ENCODE measurements at regions not wholly inside any gene's neighbourhood (a gene's known extent, or its start where the extent isn't known, plus 50 kb on each side); places are given as distances from the start of the nearest gene placed in this dataset.

DNA sequence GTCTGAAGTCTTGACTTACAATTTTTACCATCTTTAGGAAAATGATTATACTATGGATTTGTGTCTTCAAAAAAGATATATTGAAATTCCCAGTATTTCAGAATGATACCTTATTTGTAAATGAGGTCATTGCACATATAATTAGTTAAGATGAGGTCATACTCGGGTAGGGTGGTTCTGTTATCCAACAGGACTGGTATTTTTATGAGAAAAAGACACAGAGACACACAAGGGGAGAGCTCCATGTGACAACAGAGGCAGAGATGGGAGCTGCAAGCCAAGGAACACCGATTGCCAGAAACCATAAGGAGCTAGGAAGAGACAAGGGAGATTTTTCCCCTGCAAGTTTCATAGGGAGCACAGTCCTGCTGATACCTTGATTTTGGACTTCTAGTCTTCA lies 356.9 kb downstream of the ARL4A start:
- no peak for FAIRE-seq

- no peak for FAIRE-seq
These were observed 359.6 kb downstream of the ARL4A start for GRCh38 chr7:13047061-13047460.

GRCh38 chr7:13049946-13050345 lies 362.5 kb downstream of the ARL4A start:
- FAIRE-seq, result no peak

DNA sequence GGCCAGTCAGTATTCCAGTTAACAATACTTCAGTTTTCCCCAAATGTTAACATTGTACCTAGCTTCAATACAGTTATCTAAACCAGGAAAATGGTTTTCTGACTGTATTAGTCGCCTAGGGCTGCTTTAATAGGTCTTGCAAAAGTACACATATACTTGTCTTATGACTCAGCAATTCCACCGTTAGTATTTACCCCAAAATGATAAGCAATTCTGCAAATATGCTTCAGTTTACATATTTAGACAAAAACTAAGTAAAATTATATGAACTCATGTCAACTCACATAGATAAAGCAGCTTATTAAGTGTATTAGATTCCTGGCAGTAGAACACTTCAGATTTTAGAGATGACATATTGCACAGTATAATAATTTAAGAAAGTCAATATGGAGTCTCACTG lies 363.3 kb downstream of the ARL4A start:
- FAIRE-seq, result no peak

- FAIRE-seq, result no peak
These were observed 368.4 kb downstream of the ARL4A start for GRCh38 chr7:13055732-13056368.

GRCh38 chr7:13057462-13058200 lies 370.2 kb downstream of the ARL4A start:
- no peak for FAIRE-seq

GRCh38 chr7:13060173-13060572 lies 372.7 kb downstream of the ARL4A start:
- no peak for FAIRE-seq

DNA sequence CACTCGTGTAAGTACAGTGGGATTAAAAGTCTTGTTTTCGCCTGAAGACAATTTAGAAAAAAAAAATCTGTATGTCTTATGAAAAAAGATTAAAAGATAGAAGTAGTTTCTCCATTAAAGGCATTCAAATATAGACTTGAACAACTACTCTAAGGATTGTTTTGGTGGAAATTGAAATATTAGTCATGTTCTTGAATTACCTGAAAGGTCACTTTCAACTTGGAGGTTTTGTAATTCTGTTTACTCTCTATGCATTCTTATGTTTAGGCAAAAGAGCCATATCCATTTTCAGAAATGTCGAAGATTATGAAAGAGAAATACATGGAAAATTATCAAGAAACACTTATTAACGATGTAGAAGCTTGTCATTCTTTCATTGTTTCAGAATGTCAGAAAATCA lies 373.7 kb downstream of the ARL4A start:
- FAIRE-seq, result no peak

- no peak for FAIRE-seq
These were observed 375.2 kb downstream of the ARL4A start for GRCh38 chr7:13062631-13063030.

DNA sequence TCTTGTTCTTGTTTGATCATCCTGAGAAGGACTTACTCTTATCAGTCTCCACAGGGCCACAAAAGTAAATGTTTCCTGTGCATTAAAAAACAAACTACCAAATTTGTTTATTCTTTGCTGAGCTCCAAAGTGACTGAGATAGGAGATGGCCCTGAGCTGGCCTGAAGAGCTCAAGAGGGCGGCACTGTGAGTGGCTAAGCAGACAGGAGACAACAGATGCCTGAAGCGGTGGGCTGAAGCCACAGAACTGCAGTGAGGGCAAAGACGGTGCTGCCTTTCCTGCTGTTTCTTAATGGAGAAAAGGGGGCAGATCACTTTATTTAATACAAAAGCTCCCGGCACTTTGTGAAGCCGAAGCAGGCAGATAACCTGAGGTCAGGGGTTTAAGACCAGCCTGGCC lies 379.6 kb downstream of the ARL4A start:
- FAIRE-seq, result no peak

DNA sequence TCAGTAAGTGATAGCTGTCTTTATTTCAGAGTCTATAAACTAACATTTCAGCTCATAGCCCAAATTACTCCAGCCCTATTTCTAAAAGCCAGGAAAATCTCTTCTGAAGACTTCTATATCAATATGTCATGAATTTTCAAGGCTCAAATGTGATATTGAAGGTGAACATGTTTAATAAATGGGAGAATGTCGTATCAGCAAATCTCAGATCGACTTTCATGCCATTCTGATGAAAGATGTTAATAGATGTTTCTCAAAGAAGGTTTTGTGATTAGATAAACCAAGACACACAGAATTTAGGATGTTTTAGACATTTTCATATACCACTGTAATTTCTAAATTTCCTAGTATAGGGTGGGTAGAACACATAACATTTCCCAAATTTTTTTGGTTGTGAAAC lies 380.6 kb downstream of the ARL4A start:
- no peak for FAIRE-seq

DNA sequence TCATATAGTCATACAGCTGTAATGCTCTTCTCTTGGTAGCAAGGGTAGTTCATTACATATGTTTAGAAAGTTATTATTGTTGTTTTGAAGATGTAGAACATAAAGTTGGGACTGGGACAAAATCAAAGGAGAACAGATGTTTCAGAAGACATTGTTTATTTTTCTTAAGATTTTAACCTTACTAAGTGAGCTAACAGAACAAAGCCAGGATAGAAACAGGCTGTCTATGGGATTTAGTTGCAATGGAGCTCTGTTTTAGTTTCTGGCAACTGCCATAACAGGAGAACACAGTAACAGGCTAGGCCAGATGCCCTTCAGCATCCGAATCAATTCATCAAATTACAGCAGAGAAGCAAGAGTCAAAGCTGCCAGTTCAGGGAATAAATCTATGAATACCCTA lies 382.4 kb downstream of the ARL4A start:
- FAIRE-seq, result no peak

DNA sequence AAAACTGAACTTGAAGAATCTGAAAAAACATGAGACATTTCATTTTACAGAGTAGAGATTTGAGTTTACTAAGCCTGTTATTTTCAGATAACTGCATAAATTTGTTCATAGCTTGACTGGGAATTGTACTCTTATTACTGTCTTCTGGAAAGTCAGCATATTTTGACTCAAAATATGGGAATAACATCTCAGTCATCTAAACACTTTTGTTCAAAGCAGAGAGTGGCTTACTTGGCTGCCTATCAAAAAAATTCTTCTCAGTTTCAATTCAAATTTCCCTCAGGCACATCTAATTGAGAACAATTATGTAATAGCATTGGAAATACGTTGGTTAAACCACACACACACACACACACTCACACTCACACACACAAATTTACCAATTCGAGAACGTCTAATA lies 384.6 kb downstream of the ARL4A start:
- FAIRE-seq, result no peak

GRCh38 chr7:13077466-13077865 lies 390.0 kb downstream of the ARL4A start:
- no peak for FAIRE-seq

DNA sequence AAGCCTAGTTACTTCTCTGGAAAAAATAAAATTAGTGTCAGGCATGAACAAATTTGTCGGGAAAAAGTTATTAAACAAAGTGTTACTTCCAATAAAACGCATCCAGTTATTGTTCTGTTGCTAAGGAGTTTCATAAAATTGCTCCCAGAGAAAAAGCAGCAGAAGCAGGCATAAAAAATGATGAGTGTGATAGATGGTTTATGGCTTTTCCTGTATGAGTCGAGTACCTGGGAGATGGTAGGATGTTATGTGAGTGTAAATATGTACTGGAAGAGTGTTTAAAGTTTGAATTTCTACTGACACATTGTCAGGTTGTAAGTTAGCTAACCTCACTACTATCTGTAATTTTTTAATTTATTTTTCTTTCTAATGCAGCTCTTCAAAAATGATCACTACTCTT lies 390.7 kb downstream of the ARL4A start:
- no peak for FAIRE-seq

- FAIRE-seq, result no peak
These were observed 403.5 kb downstream of the ARL4A start for GRCh38 chr7:13090959-13091358.

- no peak for FAIRE-seq
These were observed 404.7 kb downstream of the ARL4A start for GRCh38 chr7:13091974-13092707.

DNA sequence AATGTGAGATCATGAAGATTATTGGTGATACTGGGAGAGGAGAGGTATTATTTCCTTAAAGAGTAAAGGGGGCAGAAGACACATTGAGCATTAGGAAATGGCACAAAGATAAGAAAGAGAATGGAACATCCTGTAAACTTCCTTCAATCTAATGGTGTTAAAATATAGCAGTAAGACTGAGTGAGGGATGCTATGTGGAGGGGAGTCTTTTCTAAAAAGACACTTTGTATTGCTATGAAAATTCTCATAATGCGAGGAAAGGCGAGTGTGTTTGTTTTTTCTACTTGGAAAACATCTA lies 405.2 kb downstream of the ARL4A start:
- FAIRE-seq, result no peak

GRCh38 chr7:13093160-13093559 lies 405.7 kb downstream of the ARL4A start:
- no peak for FAIRE-seq

DNA sequence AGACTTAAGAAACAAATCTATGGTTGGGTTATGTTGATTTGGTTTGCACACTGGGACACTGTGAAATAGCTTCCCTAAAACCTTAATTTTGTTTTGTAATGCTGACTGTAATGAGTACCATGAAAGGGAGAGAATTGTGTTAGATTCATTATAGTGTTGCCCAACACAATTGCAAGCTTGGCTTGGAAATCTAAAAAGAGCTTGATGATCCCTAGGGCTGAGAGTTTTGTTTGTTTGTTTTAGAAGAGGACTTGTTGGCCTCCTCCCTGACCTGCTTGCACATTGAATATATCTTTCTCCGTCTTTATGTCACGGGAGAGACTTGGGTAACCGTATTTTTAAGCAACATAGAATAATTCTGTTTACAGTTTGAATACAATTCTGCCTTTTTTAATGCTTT lies 410.1 kb downstream of the ARL4A start:
- no peak for FAIRE-seq

DNA sequence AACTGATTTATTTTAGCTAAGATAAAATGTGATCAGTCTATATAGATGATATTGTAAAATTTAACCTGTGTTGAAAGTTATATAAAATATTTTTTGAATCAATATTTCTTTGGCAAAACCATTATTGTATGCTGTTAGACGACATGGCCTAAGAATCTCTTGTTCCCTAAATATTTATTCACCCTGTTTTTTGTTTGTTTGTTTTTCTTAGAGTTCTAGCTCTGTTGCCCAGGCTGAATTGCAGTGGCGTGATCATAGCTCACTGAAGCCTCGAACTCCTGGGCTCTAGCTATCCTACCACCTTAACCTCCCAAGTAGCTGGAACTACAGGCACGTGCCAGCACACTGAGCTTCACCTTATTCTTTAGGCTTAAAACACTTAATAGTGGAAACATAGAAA lies 410.7 kb downstream of the ARL4A start:
- FAIRE-seq, result no peak

- FAIRE-seq, result no peak
These were observed 411.8 kb downstream of the ARL4A start for GRCh38 chr7:13099154-13099795.

DNA sequence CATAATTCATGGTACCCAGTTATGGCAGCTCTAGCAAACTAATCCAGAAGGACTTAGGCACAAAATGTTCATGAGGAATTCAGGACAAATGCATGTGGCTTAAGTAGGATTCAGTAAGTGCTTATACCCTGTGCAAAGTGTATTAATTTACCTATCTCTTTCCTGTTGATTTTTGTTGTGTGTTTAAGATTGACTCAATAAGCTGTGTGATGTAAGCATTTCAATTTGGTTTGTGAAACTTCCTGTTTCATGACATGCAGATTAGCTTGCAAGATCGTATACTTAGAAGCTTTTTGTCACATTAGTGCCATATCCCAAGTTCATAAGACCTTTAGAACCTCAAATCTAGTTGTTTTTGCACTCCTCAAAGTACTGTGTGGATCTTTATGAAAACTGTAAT lies 416.7 kb downstream of the ARL4A start:
- FAIRE-seq, result no peak

DNA sequence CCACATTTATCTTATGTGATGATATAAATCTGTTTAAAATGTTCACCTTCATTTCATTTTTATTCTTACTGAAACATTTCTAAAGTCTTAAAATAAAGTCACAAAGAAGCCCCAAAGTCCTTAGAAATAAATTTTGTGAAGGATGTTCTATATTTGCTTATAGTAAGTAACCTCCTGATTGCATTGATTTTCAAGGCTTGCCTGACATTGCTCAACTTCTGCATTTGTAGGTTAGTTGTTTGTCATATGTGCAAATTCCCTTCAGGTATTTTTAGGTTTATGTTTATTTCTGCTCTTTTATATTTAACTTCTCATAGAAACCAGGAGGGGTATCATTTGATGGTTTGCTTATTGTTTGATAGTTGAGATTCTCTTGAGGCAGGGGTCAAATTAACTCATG lies 417.8 kb downstream of the ARL4A start:
- no peak for FAIRE-seq

All from A204.1 (cell line).